ENCODE measurements at regions not wholly inside any gene's neighbourhood (a gene's known extent, or its start where the extent isn't known, plus 50 kb on each side); places are given as distances from the start of the nearest gene placed in this dataset.

DNA sequence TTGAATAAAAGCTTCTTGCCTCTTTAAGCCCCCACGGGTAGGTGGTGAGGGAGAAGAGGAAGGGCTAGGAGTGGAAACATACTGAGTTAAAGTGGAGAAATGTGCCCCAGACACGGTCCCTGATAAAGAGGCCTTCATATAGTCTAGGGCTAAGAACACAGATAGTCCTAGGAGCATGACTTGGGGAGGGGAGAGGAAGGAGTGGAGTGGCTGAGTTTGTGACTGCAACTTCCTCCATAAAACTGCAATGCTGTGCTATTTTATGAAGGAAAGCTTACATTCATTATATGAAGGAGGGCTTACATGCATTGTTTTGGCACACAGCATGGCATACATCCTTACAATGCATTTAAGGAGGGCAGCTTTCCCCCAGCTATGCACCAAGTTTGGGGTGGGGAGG is 1129.4 kb upstream of the LRRTM3 start:
- Histone ChIP-seq H3K79me2 (ENCODE audit: low read length) (no peaks in the 10 kb centered on the region), H3K27me3 (ENCODE audit: low read depth, low read length) (no peaks in the 10 kb centered on the region), H4K20me1 (ENCODE audit: insufficient read depth, low read length) (no peaks in the 10 kb centered on the region), H3K9ac (ENCODE audit: low read length) (no peak overlapping the region), H3K27ac (ENCODE audit: low read length) (no peak overlapping the region), H3K36me3 (replicated peaks; ENCODE audit: low read depth, low read length) (no peaks in the 10 kb centered on the region), H3K4me2 (ENCODE audit: low read length) (no peak overlapping the region), H3K4me1 (ENCODE audit: low read length) (peaks cover 23% of the 10 kb centered on the region), H3K4me3 (ENCODE audit: low read length) (no peak overlapping the region), H2AFZ (ENCODE audit: low read depth, low read length) (no peak overlapping the region), H3K9me3 (ENCODE audit: insufficient read depth, low read length) (no peaks in the 10 kb centered on the region)
- TF ChIP-seq, protein P1, sequence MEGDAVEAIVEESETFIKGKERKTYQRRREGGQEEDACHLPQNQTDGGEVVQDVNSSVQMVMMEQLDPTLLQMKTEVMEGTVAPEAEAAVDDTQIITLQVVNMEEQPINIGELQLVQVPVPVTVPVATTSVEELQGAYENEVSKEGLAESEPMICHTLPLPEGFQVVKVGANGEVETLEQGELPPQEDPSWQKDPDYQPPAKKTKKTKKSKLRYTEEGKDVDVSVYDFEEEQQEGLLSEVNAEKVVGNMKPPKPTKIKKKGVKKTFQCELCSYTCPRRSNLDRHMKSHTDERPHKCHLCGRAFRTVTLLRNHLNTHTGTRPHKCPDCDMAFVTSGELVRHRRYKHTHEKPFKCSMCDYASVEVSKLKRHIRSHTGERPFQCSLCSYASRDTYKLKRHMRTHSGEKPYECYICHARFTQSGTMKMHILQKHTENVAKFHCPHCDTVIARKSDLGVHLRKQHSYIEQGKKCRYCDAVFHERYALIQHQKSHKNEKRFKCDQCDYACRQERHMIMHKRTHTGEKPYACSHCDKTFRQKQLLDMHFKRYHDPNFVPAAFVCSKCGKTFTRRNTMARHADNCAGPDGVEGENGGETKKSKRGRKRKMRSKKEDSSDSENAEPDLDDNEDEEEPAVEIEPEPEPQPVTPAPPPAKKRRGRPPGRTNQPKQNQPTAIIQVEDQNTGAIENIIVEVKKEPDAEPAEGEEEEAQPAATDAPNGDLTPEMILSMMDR (IDR thresholded peaks at IDR 0.05; ENCODE audit: low read depth, low read length), result no peak
- no peak for TF ChIP-seq EZH2phosphoT487 (IDR thresholded peaks at IDR 0.05; ENCODE audit: low read depth)

DNA sequence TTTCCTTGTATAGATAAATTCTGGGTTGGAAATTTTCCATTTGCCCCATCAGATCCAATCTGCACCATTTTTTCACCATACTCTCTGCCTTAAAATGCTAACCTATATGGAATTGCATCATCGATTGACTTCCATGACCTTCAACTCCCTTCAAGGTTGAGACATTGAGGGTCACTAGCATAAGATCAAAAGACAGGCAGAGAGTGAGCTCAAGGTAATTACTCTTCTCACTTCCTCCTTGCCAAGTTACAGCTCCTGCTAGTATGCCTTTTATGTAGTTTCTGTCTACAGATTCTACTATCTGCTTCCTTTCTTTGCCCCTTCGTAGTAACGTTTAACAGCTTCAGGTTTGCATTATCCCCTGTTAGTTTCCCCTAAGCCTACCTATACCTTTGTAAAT is 1127.7 kb upstream of the LRRTM3 start:
- H3K4me2 ChIP-seq (ENCODE audit: low read length), result peak overlapping the region; percentile 66
- H3K9me3 ChIP-seq (ENCODE audit: insufficient read depth, low read length), result no peaks in the 10 kb centered on the region
- no peak overlapping the region for H2AFZ ChIP-seq (ENCODE audit: low read depth, low read length)
- peak overlapping the region; percentile 86 for H3K27ac ChIP-seq (ENCODE audit: low read length)
- H3K27me3 ChIP-seq (ENCODE audit: low read depth, low read length), result no peaks in the 10 kb centered on the region
- H3K79me2 ChIP-seq (ENCODE audit: low read length), result no peaks in the 10 kb centered on the region
- 0 out of 2 replicates have a peak overlapping the region, but pooled peaks have one; percentile 15 for H3K4me3 ChIP-seq (ENCODE audit: low read length)
- TF ChIP-seq, protein P1 (IDR thresholded peaks at IDR 0.05; ENCODE audit: low read depth, low read length), result no peak
- no peak for TF ChIP-seq EZH2phosphoT487 (IDR thresholded peaks at IDR 0.05; ENCODE audit: low read depth)
- H3K36me3 ChIP-seq (replicated peaks; ENCODE audit: low read depth, low read length), result no peaks in the 10 kb centered on the region
- peaks cover 28% of the 10 kb centered on the region for H3K4me1 ChIP-seq (ENCODE audit: low read length)
- H3K9ac ChIP-seq (ENCODE audit: low read length), result peak overlapping the region; percentile 18; the same call in 1 of the 2 replicates
- H4K20me1 ChIP-seq (ENCODE audit: insufficient read depth, low read length), result no peaks in the 10 kb centered on the region

DNA sequence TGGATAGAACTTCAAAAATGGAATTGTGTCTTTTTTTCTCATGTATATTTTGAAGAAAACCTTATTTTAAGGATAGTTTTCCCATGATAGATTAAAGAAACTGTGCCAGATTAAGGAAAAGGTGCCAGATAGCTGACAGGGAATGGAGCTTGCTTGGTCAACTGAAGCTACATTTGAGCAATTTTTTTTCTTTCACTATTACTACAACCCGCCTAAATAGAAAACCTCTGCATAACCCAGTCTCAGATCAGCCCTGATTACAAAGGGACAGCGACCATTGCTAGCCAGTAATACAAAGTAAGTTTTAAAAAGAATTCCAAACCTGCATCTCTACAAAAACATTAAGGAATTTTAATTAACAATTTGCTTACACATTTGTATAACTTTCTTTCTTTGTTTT is 1123.4 kb upstream of the LRRTM3 start:
- no peaks in the 10 kb centered on the region for H3K27me3 ChIP-seq (ENCODE audit: low read depth, low read length)
- H3K4me2 ChIP-seq (ENCODE audit: low read length), result no peak overlapping the region

DNA sequence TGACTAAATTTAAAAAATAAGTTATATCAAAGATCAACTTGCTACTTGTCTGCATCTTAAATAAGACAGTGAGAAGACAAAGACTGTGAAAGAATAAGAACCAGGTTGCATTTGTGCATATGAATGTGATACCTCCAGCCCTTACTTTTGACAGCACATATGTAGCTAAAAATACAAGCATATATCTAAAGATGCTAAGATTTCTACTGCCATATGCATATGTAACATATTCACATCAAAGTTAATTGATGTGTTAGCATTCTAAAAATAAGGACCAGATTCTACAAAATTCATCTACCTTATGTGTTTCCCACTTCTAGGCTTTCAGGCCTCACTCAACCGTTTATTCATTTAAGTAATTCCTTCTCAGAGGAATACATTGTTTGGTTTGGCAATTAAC is 1120.3 kb upstream of the LRRTM3 start:
- H3K4me2 ChIP-seq (ENCODE audit: low read length), result no peak overlapping the region
- H3K27ac ChIP-seq (ENCODE audit: low read length), result no peak overlapping the region
- no peak overlapping the region for H3K9ac ChIP-seq (ENCODE audit: low read length)
- no peaks in the 10 kb centered on the region for H3K27me3 ChIP-seq (ENCODE audit: low read depth, low read length)
- H3K4me3 ChIP-seq (ENCODE audit: low read length), result no peak overlapping the region
- no peak overlapping the region for H2AFZ ChIP-seq (ENCODE audit: low read depth, low read length)
- H4K20me1 ChIP-seq (ENCODE audit: insufficient read depth, low read length), result no peaks in the 10 kb centered on the region
- H3K4me1 ChIP-seq (ENCODE audit: low read length), result peaks cover 8% of the 10 kb centered on the region
- H3K9me3 ChIP-seq (ENCODE audit: insufficient read depth, low read length), result no peaks in the 10 kb centered on the region
- TF ChIP-seq, protein P1 (IDR thresholded peaks at IDR 0.05; ENCODE audit: low read depth, low read length), result no peak
- TF ChIP-seq EZH2phosphoT487 (IDR thresholded peaks at IDR 0.05; ENCODE audit: low read depth), result no peak
- no peaks in the 10 kb centered on the region for H3K36me3 ChIP-seq (replicated peaks; ENCODE audit: low read depth, low read length)
- no peaks in the 10 kb centered on the region for H3K79me2 ChIP-seq (ENCODE audit: low read length)

More for the DNA sequence above, 1123.4 kb upstream of the LRRTM3 start:
- no peak overlapping the region for H3K9ac ChIP-seq (ENCODE audit: low read length)
- H3K4me3 ChIP-seq (ENCODE audit: low read length), result no peak overlapping the region
- H3K27ac ChIP-seq (ENCODE audit: low read length), result no peak overlapping the region
- H3K79me2 ChIP-seq (ENCODE audit: low read length), result no peaks in the 10 kb centered on the region
- H4K20me1 ChIP-seq (ENCODE audit: insufficient read depth, low read length), result no peaks in the 10 kb centered on the region
- no peaks in the 10 kb centered on the region for H3K9me3 ChIP-seq (ENCODE audit: insufficient read depth, low read length)
- H2AFZ ChIP-seq (ENCODE audit: low read depth, low read length), result no peak overlapping the region
- TF ChIP-seq, protein P1 (IDR thresholded peaks at IDR 0.05; ENCODE audit: low read depth, low read length), result no peak
- no peak for TF ChIP-seq EZH2phosphoT487 (IDR thresholded peaks at IDR 0.05; ENCODE audit: low read depth)
- H3K4me1 ChIP-seq (ENCODE audit: low read length), result peaks cover 27% of the 10 kb centered on the region
- H3K36me3 ChIP-seq (replicated peaks; ENCODE audit: low read depth, low read length), result no peaks in the 10 kb centered on the region
